MCF 10A (cell line): ENCODE measurements at regions not wholly inside any gene's neighbourhood (a gene's known extent, or its start where the extent isn't known, plus 50 kb on each side); places are given as distances from the start of the nearest gene placed in this dataset.

Experiments used
- BruUV-seq: library from RNA; stranded (reverse); fragments of 400-500 nt; replicated peaks from 2 replicates; lab custom pipeline; 2021; lab: Mats Ljungman, UMichigan
- CTCF ChIA-PET: fragments of 300-600 bp; sonication (Branson Sonifier 250); formaldehyde crosslinking; extraction: SDS; loops from one replicate; lab custom pipeline; 2021; ENCODE audit warnings: antibody characterized with exemption, inconsistent platforms; lab: Yijun Ruan, JAX
- POLR2A ChIA-PET: fragments of 300-600, 350-650 bp; sonication (Branson Sonifier 250); formaldehyde crosslinking; extraction: SDS; loops from one replicate; lab custom pipeline; 2020; ENCODE audit warnings: antibody characterized with exemption, inconsistent platforms; lab: Yijun Ruan, JAX
- DNase-seq: peaks from one replicate; pipeline ENCODE4 v3.0.0-alpha.2; 2018; ENCODE audit not compliant: unreplicated experiment
- H3K27ac Mint-ChIP-seq: one replicate; pipeline ENCODE4 v1.8.0; 2022; ENCODE audit warnings: mild to moderate bottlenecking, low read depth, mixed read lengths; ENCODE audit not compliant: unreplicated experiment
- H3K27me3 Mint-ChIP-seq: one replicate; pipeline ENCODE4 v1.8.0; 2022; ENCODE audit warnings: mixed read lengths; ENCODE audit not compliant: insufficient read depth, unreplicated experiment
- H3K36me3 Mint-ChIP-seq: one replicate; pipeline ENCODE4 v1.8.0; 2022; ENCODE audit warnings: mild to moderate bottlenecking, moderate library complexity, mixed read lengths; ENCODE audit not compliant: insufficient read depth, unreplicated experiment
- H3K4me1 Mint-ChIP-seq: one replicate; pipeline ENCODE4 v1.8.0; 2022; ENCODE audit warnings: mixed read lengths; ENCODE audit not compliant: insufficient read depth, unreplicated experiment
- H3K4me3 Mint-ChIP-seq: one replicate; pipeline ENCODE4 v1.8.0; 2022; ENCODE audit warnings: mild to moderate bottlenecking, moderate library complexity, mixed read lengths; ENCODE audit not compliant: unreplicated experiment
- H3K9me3 Mint-ChIP-seq: one replicate; pipeline ENCODE4 v1.8.0; 2022; ENCODE audit warnings: mixed read lengths; ENCODE audit not compliant: unreplicated experiment
- CTCF ChIP-seq: fragments of 200-600 bp; IDR thresholded peaks from one replicate; pipeline ENCODE4 v1.8.0; 2022; ENCODE audit warnings: antibody characterized with exemption, mild to moderate bottlenecking; ENCODE audit not compliant: unreplicated experiment
- intact Hi-C: fragments of 100-400 bp; cut with micrococcal nuclease; formaldehyde crosslinking; loops from 2 replicates; pipeline ENCODE4 v1.14.1; 2022

- no peak overlapping the region for H3K27ac Mint-ChIP-seq
- H3K4me3 Mint-ChIP-seq, result no peak overlapping the region
- no peak for TF ChIP-seq CTCF
- peaks cover 1% of the 10 kb centered on the region for H3K4me1 Mint-ChIP-seq
- H3K36me3 Mint-ChIP-seq, result no peaks in the 10 kb centered on the region
- intact Hi-C loops, result no loop called here
- ChIA-PET POLR2A (interaction anchor here (0.7 kb wide), 1 partner anchor 37 kb away, joined by 4 read pairs; no protein-coding TSS in a partner anchor), CTCF (no interaction called here)
- DNase-seq, result no peak
- no peaks in the 10 kb centered on the region for H3K27me3 Mint-ChIP-seq
- H3K9me3 Mint-ChIP-seq, result no peaks in the 10 kb centered on the region
- BruUV-seq, result no TSS peak
Measured at GRCh38 chr12:123077298-123078119, 73.4 kb downstream of the PITPNM2 start.

GRCh38 chr12:123076604-123077297 is 74.1 kb downstream of the PITPNM2 start:
- no peaks in the 10 kb centered on the region for H3K9me3 Mint-ChIP-seq
- intact Hi-C loops, result no loop called here
- DNase-seq, result no peak
- BruUV-seq, result no TSS peak
- H3K4me3 Mint-ChIP-seq, result no peak overlapping the region
- no peaks in the 10 kb centered on the region for H3K36me3 Mint-ChIP-seq
- POLR2A ChIA-PET, result interaction anchor here (0.7 kb wide), 1 partner anchor 95 kb away, joined by 4 read pairs; no protein-coding TSS in a partner anchor
- CTCF ChIA-PET, result interaction anchor here (0.7 kb wide), 1 partner anchor 1536 kb away, joined by 3 read pairs; no protein-coding TSS in a partner anchor
- no peak overlapping the region for H3K27ac Mint-ChIP-seq
- TF ChIP-seq CTCF, result no peak
- no peaks in the 10 kb centered on the region for H3K4me1 Mint-ChIP-seq
- H3K27me3 Mint-ChIP-seq, result no peaks in the 10 kb centered on the region

- CTCF ChIA-PET, result no interaction called here
- Mint-ChIP-seq H3K9me3 (no peaks in the 10 kb centered on the region), H3K27me3 (no peaks in the 10 kb centered on the region), H3K36me3 (no peaks in the 10 kb centered on the region), H3K4me3 (no peak overlapping the region), H3K27ac (no peak overlapping the region), H3K4me1 (no peaks in the 10 kb centered on the region)
- DNase-seq, result no peak
- no TSS peak for BruUV-seq
- POLR2A ChIA-PET, result no interaction called here
- intact Hi-C loops, result no loop called here
- no peak for TF ChIP-seq CTCF
Measured at GRCh38 chr12:123075646-123076171, 75.2 kb downstream of the PITPNM2 start.

- Mint-ChIP-seq H3K4me1 (no peaks in the 10 kb centered on the region), H3K27me3 (no peaks in the 10 kb centered on the region), H3K27ac (no peak overlapping the region), H3K4me3 (no peak overlapping the region), H3K9me3 (no peaks in the 10 kb centered on the region), H3K36me3 (no peaks in the 10 kb centered on the region)
- ChIA-PET POLR2A (no interaction called here), CTCF (interaction anchor here (0.7 to 0.8 kb wide), 2 partner anchors 25 to 164 kb away, joined by 3 read pairs; no protein-coding TSS in a partner anchor)
- no peak for TF ChIP-seq CTCF
- intact Hi-C loops, result no loop called here
- no peak for DNase-seq
- BruUV-seq, result no TSS peak
Measured at GRCh38 chr12:123075087-123075645, 75.7 kb downstream of the PITPNM2 start.
